ENCODE measurements at regions not wholly inside any gene's neighbourhood (a gene's known extent, or its start where the extent isn't known, plus 50 kb on each side); places are given as distances from the start of the nearest gene placed in this dataset.

DNA sequence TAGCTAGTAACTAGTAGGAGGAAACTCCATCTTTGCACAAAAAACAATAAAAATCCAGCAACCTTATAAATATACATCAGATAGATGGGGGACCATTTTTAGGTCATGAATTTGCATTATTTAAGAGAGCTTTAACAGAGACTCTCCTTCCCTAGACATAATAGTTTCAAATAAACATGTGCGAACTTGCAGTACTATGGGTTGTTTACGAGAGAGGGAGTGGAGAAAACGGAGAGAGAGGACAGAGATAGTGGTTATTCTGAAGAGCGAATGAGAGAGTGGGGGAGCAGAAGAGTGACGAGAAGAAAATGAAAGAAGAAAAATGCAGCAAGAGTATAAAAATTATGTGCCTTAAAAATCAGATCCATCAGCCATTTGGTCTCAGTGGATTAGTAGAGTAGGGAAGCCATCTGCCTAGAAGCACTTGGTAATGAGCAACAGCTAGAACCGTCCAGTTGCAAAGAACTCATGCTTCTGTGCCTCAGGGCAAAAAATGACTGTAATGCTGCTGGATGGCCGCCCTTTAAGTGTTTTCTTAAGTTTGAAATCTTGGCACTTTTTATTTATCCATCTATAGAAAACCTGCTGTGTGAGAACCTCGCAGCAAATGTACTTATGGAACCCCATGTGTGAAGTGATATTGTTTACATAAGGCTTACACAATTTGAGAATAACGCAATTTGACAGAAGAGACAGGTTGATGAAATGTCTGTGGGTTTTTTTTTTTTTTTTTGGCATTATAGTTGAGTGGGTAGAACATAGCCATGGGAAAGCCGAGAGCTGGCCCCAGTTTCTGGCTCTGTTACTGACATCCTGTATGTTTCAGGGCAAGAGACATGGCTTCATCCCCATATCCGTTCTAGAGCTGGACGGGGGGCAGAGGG, 95.6 kb upstream of the ZNF608 start:
- no peak for DNase-seq

DNA sequence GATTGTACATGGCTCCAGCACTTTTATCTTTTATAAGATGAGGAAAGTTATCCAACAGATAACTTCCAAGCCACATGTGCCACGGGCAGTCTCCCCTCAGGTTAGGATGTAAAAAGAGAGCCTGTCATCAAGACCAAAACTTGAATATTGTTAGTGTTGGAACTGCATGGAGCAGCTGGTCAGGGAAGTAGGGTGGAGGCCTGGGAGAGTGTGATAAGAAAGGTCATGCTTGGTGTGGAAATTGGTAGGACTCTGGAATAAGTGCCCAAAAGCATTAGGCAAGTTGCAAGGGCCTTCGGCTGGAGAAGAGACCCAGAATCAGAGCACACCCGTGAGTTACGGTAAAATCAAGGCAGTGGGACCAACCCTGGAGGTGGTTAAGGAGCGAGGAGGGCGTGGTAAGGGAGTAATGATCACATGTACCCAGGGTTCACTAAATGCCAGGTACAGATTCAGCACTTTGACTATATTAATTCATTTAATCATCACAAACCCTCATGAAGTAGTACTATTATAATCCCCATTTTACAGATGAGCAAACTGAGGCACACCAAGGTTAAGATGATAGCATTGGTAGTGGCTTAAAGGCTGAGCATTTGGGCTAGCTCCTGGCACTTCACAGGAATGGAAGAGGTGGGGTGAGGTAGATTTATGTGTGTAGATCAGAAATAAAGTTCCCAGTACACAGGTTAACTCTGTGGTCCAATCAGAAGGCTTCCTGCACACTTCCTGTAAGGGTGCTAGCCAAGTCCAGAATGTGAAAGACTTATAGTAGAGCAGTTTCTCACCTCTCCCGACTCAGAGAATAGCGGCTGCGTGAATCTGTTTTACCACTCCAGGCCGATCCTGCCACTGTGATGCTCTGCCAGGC, 96.5 kb upstream of the ZNF608 start:
- DNase-seq: no peak

DNA sequence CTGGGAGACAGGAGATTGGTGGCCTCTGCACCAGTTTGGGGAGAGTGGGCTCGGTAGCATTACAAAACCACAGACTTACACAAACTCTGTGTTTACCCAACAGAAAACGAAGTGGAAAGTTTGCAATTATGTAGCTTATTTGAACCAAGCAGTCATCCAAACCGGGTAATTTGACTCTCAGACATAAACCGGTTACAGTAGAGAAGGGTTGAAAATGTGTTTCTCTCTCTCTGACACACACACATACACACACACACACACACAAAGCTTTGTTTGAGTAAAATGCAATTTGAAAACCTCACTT, 97.1 kb upstream of the ZNF608 start:
- no peak for DNase-seq

DNA sequence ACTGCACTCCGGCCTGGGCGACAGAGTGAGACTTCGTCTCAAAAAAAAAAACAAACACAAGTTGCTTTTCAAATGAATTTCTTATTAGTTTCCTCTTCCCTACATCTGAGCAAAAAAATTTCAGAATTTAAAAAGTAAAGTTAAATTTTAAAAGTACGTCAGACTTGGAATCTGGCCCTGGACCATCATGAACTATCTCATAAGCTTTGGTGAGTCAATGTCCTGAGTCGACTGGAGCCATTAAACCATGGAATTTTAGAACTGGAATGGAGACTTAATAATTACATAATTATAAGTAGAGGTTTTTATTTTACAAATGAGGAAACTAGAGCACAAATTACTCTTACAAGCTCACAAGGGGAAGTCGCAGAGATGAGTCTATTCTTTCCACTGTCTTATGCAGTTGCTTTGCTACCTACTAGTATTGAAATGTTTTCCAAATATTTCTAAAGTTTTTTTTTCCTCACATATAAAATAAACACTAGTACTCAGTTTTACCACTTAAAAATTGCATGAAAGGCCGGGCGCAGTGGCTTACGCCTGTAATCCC, 98.0 kb upstream of the ZNF608 start:
- DNase-seq: no peak

DNA sequence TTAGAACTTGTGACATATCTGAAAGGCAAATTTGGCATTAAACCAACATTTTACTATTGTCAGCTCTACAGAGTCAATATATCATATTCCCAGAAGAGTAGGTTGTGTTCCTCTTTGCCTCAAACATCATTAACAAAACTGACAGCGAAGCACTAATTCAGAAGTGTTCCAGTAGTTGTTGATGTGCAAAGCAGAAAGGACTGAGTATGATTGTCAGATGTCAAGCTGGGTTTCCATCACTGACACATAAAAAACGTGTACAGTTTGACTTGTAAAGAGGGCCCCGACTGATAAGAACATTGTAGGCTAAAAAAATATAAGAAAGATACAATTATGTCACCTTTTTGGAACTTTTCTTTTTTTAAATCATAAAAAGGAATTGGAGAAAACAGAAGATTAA, 101.5 kb upstream of the ZNF608 start:
- DNase-seq: no peak

DNA sequence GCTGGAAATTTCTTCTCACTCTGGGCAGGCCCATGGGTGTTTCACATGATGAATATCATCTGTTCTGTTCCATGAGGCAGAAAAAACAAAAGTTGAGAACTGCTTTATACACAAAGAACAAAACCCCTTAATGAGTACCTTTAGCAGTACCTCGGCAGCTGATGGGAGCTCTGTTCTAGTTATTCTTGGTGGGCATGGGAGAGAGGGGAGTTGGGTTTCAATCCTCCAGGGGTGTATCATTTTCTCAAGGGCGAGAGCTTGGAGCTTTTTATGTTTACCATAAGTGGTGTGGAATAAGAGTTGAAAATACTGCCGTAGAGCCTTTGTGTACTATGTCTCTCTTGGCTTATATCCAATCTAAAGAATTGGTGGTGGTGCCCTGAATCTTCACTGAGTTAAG, 103.3 kb upstream of the ZNF608 start:
- DNase-seq: no peak

DNA sequence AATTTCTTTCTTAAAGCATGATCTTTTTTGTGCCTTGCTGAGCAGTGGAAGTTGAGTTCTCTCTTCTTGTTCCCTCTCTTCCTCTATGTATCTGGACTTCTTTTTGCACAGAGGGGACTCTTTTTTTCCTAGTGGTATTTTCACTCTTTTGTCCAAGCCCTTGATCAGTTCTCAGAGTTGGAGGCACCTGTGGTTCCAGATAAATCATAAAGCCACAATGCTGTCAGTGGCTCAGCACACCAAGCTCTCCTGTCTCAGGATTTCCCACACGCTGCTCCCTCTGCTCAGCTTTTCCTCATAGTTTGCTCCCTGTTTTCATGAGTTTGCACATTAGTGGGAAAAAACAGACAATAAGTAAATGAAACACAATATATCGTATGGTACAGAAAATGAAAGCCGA, 110.3 kb upstream of the ZNF608 start:
- DNase-seq: no peak

DNA sequence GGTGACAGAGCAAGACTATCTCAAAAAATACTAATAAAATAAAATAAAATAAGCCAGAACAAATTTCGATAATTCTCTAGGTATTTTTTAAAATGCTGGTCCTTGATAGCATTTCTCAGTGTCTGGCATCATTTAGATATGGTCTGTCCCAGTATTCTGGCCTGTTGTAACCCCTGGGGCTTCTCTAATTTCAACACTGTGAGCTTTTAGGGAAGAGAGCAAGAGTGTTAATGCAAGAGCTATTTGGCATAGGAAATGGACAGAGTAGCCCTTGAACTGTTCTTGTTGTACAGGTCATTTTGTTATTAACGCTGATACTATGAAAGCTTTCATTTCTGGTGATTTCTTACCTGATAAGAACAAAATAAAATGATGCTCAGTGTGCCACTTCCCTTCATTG, 112.2 kb upstream of the ZNF608 start:
- no peak for DNase-seq

DNA sequence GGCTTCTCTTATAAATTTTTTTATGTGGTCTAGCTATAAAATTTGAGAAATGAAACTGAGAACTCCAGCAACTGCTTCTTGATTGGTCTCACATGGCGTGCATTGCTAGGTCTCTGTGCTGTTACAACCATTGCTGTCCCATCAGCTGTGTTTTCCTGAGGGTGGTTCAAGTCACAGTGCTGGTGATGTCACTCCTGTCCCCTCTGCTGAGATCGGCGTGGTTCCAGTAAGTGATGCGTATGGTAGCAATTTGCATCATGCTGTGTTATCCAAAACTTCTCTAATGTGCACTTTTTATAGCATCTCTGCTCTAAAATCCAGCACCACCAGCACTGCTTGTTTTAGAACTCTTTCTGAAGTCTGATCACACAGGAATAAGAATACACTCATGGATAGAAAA, 112.6 kb upstream of the ZNF608 start:
- no peak for DNase-seq

DNA sequence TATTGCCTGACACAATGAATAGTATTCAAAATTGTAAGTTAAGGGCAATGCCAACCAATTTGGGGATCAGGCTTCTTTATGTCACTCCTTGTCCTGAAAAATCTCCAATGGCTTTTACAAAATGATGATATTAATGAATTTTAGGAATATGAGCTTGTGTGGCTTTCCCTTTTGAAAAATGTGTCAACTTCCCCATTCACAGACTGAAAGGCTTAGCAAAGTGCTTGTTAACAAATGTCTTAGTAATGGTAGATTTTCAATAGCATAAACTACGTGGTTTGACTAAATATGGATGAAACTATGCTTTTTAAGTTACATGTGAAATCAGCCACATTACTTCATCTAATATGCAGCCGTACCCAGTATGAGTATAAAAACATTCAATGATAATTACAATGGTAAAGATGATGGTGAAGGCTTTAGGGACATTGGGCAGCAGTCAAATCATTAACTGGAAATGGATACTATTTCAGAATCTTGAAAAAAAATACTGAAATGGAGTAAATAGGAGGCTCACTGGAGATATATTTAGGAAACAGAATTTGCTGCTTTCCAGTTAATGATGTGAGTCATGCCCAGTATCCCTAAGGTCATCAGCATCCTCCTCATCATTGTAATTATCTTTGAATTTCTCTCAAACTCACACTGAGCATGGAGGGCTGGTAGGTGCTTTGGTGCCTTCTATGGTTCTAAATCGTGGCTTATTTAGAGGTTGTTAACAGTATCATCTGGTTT, 113.3 kb upstream of the ZNF608 start:
- no peak for DNase-seq

DNA sequence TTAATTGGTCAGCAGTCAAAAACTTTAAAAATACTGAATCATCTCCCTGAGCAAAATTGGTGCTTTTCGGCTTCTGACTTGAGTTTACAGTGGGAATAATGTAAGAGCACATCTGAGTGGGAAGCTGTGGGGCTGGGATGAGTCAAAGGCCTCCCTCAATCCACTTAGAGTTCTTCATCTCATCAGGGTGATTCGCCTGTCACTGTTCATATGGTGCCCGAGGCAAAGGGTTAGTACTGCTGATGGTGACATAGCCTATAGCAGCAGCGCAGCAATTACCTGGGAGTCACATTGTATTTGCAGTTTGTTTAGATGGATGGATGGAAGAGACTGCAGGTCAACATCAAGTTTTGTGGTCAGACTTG, 113.8 kb upstream of the ZNF608 start:
- no peak for DNase-seq

DNA sequence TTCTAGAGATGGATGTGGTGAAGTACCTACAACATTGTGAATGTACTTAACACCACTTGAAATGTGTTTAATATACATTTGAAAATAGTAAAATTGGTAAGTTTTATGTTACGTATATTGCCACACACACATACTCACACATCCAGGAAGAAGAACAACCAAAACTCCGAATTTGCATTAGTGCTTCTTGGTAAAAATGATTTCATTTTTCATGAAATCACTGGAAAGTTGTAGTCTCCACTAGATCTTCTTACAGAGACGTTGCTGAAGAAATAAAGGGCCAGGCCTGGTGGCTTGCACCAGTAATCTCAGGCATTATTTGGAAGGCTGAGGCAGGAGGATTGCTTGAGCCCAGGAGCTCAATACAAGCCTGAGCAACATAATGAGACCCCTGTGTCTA, 118.6 kb upstream of the ZNF608 start:
- no peak for DNase-seq

DNA sequence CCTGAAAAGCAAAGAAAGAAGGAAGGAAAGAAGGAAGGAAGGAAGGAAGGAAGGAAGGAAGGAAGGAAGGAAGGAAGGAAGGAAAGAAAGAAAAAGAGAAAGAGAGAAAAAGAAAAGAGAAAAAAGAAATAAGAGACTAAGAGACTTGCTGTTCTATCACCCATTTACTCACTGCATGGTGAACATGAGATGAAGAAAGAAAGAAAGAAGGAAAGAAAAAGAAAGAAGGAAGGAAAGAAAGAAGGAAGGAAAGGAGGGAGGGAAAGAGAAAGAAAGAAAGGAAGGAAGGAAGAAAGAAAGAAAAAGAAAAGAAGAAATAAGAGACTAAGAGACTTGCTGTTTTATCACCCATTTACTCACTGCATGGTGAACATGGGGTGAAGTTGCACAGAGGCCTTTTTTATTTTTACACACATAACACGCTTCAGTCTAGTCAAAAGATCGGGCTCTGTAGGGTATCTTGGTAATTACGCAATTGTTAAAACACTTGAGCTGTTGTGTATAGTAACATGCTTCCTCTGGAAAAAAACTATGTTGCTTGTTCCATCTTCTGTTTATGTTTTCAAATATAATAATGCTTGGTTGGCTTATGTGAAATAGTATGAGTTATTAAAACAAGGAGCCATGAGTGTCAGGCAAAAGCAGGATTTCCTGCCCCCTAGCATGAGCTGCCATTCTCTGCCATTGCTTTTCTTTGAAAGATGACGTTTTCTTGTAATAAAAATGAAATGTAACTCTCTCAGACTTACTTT, 119.3 kb upstream of the ZNF608 start:
- DNase-seq: no peak

DNA sequence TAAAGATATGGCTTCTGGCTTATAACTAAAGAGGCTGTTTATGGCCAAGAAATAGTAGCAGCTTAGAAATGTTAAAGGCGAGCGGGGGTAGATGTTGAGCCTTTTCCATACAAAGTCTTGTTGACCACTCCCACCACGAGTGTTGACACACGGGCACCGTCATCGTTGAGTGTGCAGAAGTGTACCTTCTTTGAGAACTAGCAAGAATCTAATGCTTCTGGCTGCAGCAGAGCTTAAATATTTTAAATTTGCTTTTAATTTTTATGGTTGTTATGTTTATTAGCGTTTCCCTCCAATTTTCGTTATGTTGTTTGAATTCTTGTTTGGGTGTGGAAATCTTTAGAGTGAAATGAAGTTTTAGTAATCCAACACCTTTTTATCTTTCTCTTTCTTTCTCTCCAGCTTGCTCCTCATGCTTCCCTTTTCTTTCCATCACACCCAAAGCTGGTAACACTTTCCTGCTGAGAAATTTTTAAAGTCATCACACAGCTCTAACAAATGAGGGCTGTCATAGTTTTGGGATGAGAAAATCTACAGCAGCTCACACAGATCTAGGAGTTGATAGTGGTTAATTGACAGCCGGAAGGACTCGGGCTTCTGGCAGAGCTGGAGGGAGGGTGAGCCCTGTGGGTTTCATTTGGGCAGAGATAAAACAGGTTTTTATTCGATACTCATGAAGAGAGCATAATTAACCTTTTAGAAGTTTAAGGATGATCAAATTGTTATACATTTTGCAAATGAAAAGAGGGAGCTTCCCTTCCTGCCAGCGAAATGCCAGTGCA, 120.1 kb upstream of the ZNF608 start:
- no peak for DNase-seq

DNA sequence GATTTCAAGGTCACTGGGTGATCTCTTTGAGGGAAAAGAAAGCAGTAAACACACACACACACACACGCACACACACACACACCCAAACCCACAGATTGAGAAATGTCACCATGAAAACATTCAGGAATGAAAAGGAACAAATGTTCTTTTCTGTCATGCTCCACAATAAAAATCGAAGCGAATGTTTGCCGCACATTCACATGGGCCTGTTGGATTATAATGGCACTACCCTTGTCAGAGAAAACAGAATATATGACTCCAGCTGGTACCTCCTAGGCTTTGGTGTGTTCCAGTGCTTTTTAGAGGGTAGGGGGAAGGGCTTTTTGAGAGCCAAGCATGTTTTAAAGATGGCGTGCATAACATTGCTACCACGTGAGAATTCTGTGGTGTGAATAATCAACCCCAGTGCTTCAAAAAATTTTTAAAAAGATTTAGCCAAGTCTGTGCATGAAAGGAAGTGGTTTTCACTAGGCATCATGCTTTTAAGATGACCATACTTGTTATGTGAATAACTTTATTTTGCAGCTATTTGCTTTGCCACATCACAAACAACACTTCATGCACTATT, 120.8 kb upstream of the ZNF608 start:
- no peak for DNase-seq

DNA sequence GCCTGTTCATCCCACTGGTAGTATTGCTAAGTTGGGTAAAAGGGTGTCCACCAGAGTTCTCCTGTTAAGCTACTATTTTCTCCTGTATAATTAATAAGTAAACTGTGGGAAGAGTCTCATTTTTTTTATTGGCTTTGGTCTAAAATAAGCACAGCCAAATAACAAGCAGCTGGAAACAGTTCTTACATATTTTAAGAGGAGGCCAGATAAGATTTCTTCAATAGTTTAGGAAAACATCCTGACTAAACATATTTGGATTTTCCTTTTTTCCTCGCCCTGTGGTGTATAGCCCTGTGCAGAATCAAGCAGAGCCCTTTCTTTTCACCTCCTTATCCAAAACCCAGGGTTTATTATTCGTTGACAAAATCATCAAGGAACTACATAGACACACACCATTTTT, 122.2 kb upstream of the ZNF608 start:
- no peak for DNase-seq

DNA sequence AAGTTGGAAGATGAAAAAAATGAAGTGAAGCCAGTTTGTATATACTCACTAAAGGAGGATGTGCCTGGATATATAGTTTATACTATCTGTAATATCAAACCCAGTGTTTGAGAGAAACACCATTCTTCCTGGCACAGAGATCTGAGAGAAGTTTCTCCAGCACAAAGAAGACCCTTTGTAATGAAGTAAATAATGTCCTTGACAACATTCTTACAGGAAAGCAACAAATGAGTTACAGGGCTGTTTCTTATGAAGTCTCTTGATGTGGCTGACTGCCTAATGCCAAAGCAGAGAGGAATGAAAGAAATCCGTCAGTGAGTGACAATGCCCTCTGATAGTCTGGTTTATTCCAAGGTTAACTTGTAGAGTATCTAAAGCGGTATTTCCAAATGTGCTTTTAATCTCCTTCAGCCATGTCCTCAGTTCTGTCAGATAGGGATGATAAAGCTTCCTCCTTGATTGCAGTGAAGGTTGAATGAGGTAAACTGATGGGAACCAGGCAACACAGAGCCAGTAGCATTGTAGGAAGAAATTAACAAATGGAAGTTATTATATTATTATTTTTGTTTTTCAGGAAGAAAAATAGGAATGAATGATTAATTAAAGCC, 123.1 kb upstream of the ZNF608 start:
- DNase-seq: no peak

DNA sequence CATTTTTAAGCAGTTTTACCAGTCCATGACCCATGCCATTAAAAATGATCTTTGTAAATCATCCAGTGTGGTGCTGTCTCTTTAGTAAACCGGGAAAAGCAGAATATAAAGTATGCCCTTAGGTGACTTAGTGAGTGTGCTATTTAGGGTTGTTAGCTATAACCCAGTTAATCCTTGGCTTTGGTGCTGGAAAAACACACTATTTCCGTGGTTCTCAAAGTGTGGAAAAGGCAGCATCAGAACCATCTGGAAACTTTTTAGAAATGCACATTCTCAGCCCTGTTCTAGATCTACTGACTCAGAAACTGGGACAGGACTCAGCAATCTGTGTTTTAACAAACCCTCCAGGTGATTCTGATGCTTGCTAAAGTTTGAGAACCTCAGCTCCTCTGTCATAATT, 123.6 kb upstream of the ZNF608 start:
- DNase-seq: no peak

DNA sequence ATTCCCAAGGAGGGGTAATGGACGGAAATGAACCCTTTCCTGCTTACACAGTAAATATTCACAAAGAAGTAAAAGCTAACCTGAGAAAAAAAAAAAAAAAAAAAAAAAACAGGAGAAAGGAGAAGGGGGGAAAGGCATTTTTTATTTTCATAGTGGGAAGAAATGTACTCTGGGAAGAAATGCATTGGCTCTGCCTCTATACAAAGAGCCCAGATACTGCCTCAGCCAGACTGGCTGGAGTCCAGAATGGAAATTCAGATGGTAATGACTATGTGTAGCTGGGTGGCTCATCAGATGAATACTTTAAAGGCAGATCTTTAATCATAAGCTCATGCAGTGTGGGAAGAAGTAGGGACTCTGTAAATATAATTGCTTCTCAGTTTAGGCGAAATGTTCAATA, 124.9 kb upstream of the ZNF608 start:
- DNase-seq: no peak

DNA sequence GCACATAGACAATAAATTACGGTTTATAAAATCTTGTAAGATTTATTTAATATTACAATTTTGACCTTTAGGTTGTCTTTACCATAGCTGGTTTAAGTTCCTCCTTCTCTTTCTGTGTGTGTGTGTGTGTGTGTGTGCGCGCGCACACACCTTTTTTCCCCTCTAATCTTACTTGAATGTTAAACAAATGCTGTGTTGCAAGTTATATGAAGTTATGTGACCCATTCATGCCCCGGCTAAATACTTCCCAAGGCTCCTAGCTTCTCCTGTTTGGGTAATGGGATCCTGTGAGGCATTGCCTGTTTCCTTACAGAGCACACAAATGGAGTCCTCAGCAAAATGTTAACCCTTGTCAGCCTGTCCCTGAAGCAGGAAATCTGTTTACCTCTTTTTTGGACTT, 125.6 kb upstream of the ZNF608 start:
- DNase-seq: no peak

DNA sequence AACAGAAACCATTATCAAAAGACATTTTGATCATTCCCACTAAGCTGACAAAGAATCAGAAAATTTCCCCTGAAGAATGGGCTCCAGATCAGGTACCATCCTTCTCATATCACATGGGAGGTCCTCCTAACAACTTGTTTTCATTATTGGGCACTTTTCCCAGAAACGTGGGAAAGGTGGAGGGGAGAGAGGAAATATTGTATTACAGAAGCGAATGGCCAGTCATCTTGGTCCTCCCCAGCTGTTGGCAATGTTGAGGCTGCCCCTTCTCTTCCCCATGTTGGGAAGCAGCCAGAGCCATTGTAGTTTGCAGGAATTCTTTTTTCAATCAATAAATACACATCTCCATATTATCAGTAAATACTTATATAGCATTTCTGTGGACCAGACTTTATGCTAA, 126.2 kb upstream of the ZNF608 start:
- no peak for DNase-seq
